Effector memory CD4-positive, alpha-beta T cell (primary cell): ENCODE measurements at regions not wholly inside any gene's neighbourhood (a gene's known extent, or its start where the extent isn't known, plus 50 kb on each side); places are given as distances from the start of the nearest gene placed in this dataset.
"Not testable (repeated sequence)": the region's sequence is repeated elsewhere in the genome, so short reads cannot be mapped to it uniquely, and the experiment has no call there.

Experiments used
- DNase-seq, 3 donors: peaks; one replicate each; pipeline ENCODE4 v3.0.0-alpha.2; 2020
- H3K27ac ChIP-seq: 2 replicates; pipeline ENCODE4 v1.7.0; 2013; ENCODE audit warnings: mild to moderate bottlenecking, low read length, moderate library complexity; ENCODE audit not compliant: insufficient read depth, poor library complexity, severe bottlenecking
- H3K27me3 ChIP-seq: replicated peaks from 2 replicates; pipeline ENCODE4 v1.7.0; 2013; ENCODE audit warnings: mild to moderate bottlenecking, low read length; ENCODE audit not compliant: insufficient read depth, control insufficient read depth, poor library complexity, severe bottlenecking
- H3K36me3 ChIP-seq: 2 replicates; pipeline ENCODE4 v1.7.0; 2013; ENCODE audit warnings: mild to moderate bottlenecking, low read length, moderate library complexity; ENCODE audit not compliant: control insufficient read depth, insufficient read depth
- H3K4me1 ChIP-seq: 2 replicates; pipeline ENCODE4 v1.7.0; 2013; ENCODE audit warnings: low read length, mild to moderate bottlenecking; ENCODE audit not compliant: control insufficient read depth, insufficient read depth, poor library complexity, severe bottlenecking
- H3K4me3 ChIP-seq: 2 replicates; pipeline ENCODE4 v1.7.0; 2013; ENCODE audit warnings: low read length, low read depth, mild to moderate bottlenecking; ENCODE audit not compliant: insufficient read depth, poor library complexity, severe bottlenecking
- H3K9me3 ChIP-seq: 2 replicates; pipeline ENCODE4 v1.7.0; 2013; ENCODE audit warnings: mild to moderate bottlenecking, low read length, moderate library complexity; ENCODE audit not compliant: control insufficient read depth

DNA sequence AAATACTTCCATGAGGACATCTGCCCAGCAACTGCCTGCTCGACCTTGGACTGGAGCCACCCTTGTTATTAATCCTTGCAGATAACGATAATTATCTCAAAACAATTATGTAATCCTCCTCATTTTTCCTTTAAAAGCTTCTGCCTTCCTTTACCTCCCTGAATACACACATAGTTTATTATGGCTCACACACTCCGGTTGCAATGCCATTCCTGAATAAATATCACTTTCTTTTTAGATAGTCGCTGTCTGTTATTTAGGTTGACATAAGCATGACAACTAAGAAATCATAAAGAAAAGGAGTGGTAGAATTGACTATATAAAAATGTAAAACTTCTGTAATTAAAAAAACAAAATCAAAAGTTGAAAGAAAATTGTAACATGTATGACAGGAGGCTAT, 64.8 kb downstream of the B4GALT7 start:
- H3K4me1 ChIP-seq, H3K27me3 ChIP-seq, H3K4me3 ChIP-seq, H3K36me3 ChIP-seq, H3K27ac ChIP-seq, H3K9me3 ChIP-seq, DNase-seq: not testable (repeated sequence)

DNA sequence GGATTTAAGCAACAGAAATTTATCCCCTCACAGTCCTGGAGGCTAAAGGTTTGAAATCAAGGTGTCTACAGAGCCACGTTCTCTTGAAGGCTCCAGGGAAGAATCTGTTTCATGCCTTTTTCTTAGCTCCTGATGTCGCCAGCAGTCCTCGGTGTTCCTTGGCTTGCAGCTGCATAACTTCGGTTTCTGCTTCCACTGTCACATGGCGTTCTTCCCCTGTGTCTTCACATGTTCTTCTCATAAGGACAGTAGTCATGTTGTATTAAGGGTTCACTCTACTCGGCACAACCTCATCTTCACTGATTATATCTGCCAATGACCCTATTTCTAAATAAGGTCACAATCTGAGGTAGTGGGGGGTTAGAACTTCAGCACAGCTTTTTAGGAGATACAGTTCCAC, 65.2 kb downstream of the B4GALT7 start:
- not testable (repeated sequence) for H3K36me3 ChIP-seq, H3K4me3 ChIP-seq, H3K27ac ChIP-seq, DNase-seq, H3K9me3 ChIP-seq, H3K4me1 ChIP-seq, H3K27me3 ChIP-seq

DNA sequence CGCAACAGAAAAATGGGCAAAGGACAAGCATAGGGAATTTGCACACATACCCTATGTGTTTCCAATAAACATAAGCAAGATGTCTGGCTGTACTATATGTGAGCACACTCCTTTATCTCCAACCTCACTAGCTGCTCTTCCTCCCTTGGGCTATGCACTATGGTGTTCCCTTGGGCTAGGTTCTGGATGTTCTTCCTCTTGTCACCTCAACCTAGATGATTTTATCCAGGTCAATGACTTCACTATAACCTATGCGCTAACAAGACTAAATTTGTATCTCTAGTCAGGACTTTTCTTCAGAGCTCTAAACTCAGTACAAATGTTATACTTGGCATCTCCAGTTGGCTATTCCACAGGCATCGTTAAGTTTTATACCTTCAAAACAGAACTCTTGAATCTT, 66.0 kb downstream of the B4GALT7 start:
- not testable (repeated sequence) for H3K36me3 ChIP-seq, H3K4me1 ChIP-seq, H3K27me3 ChIP-seq, H3K9me3 ChIP-seq, H3K27ac ChIP-seq, DNase-seq, H3K4me3 ChIP-seq

DNA sequence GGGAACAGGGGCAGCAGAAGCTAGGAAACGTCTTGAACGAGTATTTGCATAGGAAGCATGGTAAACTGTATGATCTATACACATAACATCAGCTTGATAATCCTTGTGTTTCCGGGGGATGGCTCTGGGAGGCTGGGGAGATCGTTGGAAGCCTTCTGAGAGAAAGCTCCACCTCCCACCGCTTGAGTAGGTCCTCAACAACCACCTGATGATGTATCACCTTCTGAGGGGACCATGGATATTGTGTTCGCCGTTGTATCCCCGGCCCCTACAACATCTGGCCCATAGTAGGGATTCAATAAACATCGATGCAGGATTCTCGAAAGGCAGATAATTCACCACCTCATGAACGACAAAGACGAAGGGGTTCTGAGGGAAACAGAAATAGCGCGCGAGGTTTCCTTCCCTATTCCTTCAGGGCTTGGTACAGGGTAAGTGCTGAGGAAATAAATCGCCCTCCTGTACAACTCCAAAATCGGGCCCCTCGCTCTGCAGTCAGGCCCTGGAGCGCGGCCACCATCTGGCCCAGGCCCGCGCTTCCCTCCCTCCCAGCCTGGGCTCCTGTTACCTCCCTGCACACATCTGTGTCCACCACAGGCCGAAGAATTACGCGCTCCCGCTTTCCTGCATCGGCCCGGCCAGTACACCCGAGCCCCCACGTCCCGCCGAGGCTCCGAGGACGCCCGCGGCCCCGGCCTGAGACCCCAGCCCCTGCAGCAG, 71.3 kb downstream of the B4GALT7 start:
- DNase-seq, H3K9me3 ChIP-seq, H3K36me3 ChIP-seq, H3K4me3 ChIP-seq, H3K27me3 ChIP-seq, H3K4me1 ChIP-seq, H3K27ac ChIP-seq: not testable (repeated sequence)

DNA sequence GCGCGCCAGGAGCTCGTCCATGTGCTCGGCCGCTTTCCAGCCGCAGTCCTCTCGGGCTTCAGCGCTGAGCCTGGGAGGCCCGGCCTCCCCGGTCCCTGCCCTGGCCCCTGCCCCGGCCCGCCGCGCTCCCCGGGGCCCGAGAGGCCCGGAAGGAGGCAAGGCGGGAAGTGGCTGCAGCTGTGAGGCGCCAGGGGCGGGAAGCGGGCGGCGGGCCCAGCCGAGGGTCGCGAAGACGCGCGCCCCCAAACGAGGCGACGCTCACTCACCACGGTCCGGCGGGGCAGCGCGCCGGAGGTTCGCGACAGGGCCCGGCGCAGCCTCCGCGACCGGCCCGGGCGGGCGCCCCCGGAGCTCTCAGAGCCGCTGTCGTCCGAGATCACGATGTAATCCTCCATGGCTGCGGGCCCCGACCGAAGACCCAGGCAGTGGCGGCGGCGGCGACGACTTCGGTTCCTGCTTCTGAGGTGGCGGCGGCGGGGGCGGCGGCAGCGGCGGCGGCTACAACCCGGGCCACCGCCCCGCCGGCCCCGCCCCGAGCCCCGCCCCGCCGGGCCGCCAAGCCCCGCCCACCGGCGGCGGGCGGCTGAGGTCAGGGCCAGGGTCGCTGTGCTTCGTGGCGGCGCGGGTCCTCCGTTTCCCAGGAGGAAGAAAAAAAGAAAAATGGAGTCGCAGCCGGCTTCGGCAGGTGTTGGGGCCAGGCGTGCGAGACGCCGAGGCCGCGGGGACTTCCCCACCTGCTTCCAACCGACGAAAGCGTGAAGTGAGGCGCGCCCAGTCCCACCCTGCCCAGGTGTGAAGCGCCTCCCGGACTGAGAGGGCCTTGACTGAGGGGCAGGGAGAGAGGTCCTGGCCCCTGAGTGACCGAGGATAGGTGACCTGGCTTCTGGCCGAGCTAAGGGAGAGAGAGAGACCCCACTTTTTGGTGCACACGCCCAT, 72.1 kb downstream of the B4GALT7 start:
- H3K27ac ChIP-seq, H3K4me3 ChIP-seq, H3K9me3 ChIP-seq, H3K27me3 ChIP-seq, H3K36me3 ChIP-seq, H3K4me1 ChIP-seq: not testable (repeated sequence)
- peak; percentile 54 to 64 (median 63) for DNase-seq
